ENCODE measurements at regions not wholly inside any gene's neighbourhood (a gene's known extent, or its start where the extent isn't known, plus 50 kb on each side); places are given as distances from the start of the nearest gene placed in this dataset.
"Not testable (repeated sequence)": the region's sequence is repeated elsewhere in the genome, so short reads cannot be mapped to it uniquely, and the experiment has no call there.

GRCh38 chrX:76520273-76521054 lies 93.0 kb downstream of the MAGEE1 start:
- TF ChIP-seq FOS (IDR thresholded peaks at IDR 0.05; ENCODE audit: low read depth, low read length) (no peak), MAZ (IDR thresholded peaks at IDR 0.05; ENCODE audit: borderline replicate concordance, low read depth, low read length) (no peak), BHLHE40 (IDR thresholded peaks at IDR 0.05; ENCODE audit: low read depth, low read length) (no peak), RCOR1 (IDR thresholded peaks at IDR 0.05; ENCODE audit: insufficient replicate concordance, low read length) (no peak), MAFK (IDR thresholded peaks at IDR 0.05; ENCODE audit: low read depth, low read length) (no peak), MXI1 (IDR thresholded peaks at IDR 0.05; ENCODE audit: borderline replicate concordance, low read depth, low read length) (no peak)
- CTCF ChIA-PET: no interaction called here
- DNase-seq: no peak
- in situ Hi-C loops (cut with MboI; ENCODE audit: low sequenced_read_pairs): no loop called here
- POLR2A ChIA-PET (ENCODE audit: unreplicated experiment): no interaction called here
- H3K27ac ChIP-seq (ENCODE audit: insufficient read depth, low read length): no peak overlapping the region
- no peak overlapping the region for H3K4me3 ChIP-seq (ENCODE audit: insufficient read depth, low read depth, low read length)
- H2BK120ac ChIP-seq (ENCODE audit: low read depth, low read length): no peak overlapping the region
- no peaks in the 10 kb centered on the region; the same call in 1 of the 2 replicates for H3K27me3 ChIP-seq (ENCODE audit: control insufficient read depth, insufficient read depth, low read length)
- BruUV-seq (replicated peaks): no TSS peak
- no peak overlapping the region for H3K9ac ChIP-seq (ENCODE audit: low read depth, low read length)
- no peak overlapping the region for H4K5ac ChIP-seq (ENCODE audit: low read depth, low read length)
- peaks cover 7% of the 10 kb centered on the region; the same call in 1 of the 2 replicates for H3K9me3 ChIP-seq (ENCODE audit: control insufficient read depth, insufficient read depth, low read length)
- ATAC-seq (ENCODE audit: low read depth): no peak
- no peak overlapping the region for H3K18ac ChIP-seq (ENCODE audit: low read depth, low read length)
- H3K9me1 ChIP-seq (ENCODE audit: insufficient read depth, low read length): no peaks in the 10 kb centered on the region
- H3K4ac ChIP-seq (ENCODE audit: low read depth, low read length): no peak overlapping the region
- H2BK20ac ChIP-seq (ENCODE audit: low read depth, low read length): no peak overlapping the region
- H3K4me2 ChIP-seq (ENCODE audit: low read depth, low read length): no peak overlapping the region
- H4K20me1 ChIP-seq (ENCODE audit: insufficient read depth, low read length): no peaks in the 10 kb centered on the region
- no peaks in the 10 kb centered on the region for H3K79me1 ChIP-seq (ENCODE audit: low read depth in 1 of 2, low read length in 2 of 2)
- no peak overlapping the region for H3K23ac ChIP-seq (ENCODE audit: low read depth, low read length)
- no peaks in the 10 kb centered on the region for H3K4me1 ChIP-seq (ENCODE audit: control insufficient read depth, insufficient read depth, low read length)
- no peak overlapping the region for H4K8ac ChIP-seq (ENCODE audit: low read depth in 2 of 2, low read length in 2 of 2)
- no peak overlapping the region for H3K56ac ChIP-seq (ENCODE audit: extremely low read depth, insufficient read depth, low read length)
- H3K36me3 ChIP-seq (ENCODE audit: control insufficient read depth, insufficient read depth, low read length): no peaks in the 10 kb centered on the region
- no peak overlapping the region for H2AK9ac ChIP-seq (replicated peaks; ENCODE audit: low read depth, low read length, poor library complexity)
- intact Hi-C loops (cut with micrococcal nuclease): no loop called here
- dilution Hi-C loops (cut with HindIII; ENCODE audit: low sequenced_read_pairs, unreplicated experiment): no loop called here
- no peak overlapping the region for H2BK15ac ChIP-seq (ENCODE audit: low read depth, low read length)
- no peak overlapping the region for H2BK5ac ChIP-seq (ENCODE audit: low read depth, low read length, poor library complexity, severe bottlenecking)
- no peak overlapping the region for H2AK5ac ChIP-seq (ENCODE audit: low read depth, low read length)
- no peak overlapping the region for H3K14ac ChIP-seq (replicated peaks; ENCODE audit: low read depth, low read length)
- WGBS, 2 experiments (ENCODE audit: extremely low coverage in 2 of 2, insufficient read length in 1 of 2): 8% methylated on average over 2 of the region's 23 CpGs; no CpG with 5 or more reads in 1 of the 2 experiments
- H4K91ac ChIP-seq (ENCODE audit: insufficient read depth, low read depth, low read length): no peak overlapping the region
- no peak overlapping the region for H2AFZ ChIP-seq (replicated peaks; ENCODE audit: low read length, poor library complexity)

GRCh38 chrX:76535675-76536074 lies 108.2 kb downstream of the MAGEE1 start:
- H3K4me3 ChIP-seq (ENCODE audit: insufficient read depth, low read depth, low read length); H4K20me1 ChIP-seq (ENCODE audit: insufficient read depth, low read length); H4K91ac ChIP-seq (ENCODE audit: insufficient read depth, low read depth, low read length); CTCF ChIA-PET; H2AK9ac ChIP-seq (replicated peaks; ENCODE audit: low read depth, low read length, poor library complexity); H3K9me1 ChIP-seq (ENCODE audit: insufficient read depth, low read length); H3K9ac ChIP-seq (ENCODE audit: low read depth, low read length); H2AFZ ChIP-seq (replicated peaks; ENCODE audit: low read length, poor library complexity); BruUV-seq (replicated peaks); H3K36me3 ChIP-seq (ENCODE audit: control insufficient read depth, insufficient read depth, low read length); intact Hi-C loops (cut with micrococcal nuclease); H3K14ac ChIP-seq (replicated peaks; ENCODE audit: low read depth, low read length); H4K5ac ChIP-seq (ENCODE audit: low read depth, low read length); H4K8ac ChIP-seq (ENCODE audit: low read depth in 2 of 2, low read length in 2 of 2); ATAC-seq (ENCODE audit: low read depth); H3K23ac ChIP-seq (ENCODE audit: low read depth, low read length); H3K4ac ChIP-seq (ENCODE audit: low read depth, low read length); in situ Hi-C loops (cut with MboI; ENCODE audit: low sequenced_read_pairs); H2BK5ac ChIP-seq (ENCODE audit: low read depth, low read length, poor library complexity, severe bottlenecking); POLR2A ChIA-PET (ENCODE audit: unreplicated experiment); H2AK5ac ChIP-seq (ENCODE audit: low read depth, low read length); H2BK120ac ChIP-seq (ENCODE audit: low read depth, low read length); H3K4me2 ChIP-seq (ENCODE audit: low read depth, low read length); dilution Hi-C loops (cut with HindIII; ENCODE audit: low sequenced_read_pairs, unreplicated experiment); H2BK15ac ChIP-seq (ENCODE audit: low read depth, low read length); H3K56ac ChIP-seq (ENCODE audit: extremely low read depth, insufficient read depth, low read length); H3K27me3 ChIP-seq (ENCODE audit: control insufficient read depth, insufficient read depth, low read length); H3K79me1 ChIP-seq (ENCODE audit: low read depth in 1 of 2, low read length in 2 of 2); H3K27ac ChIP-seq (ENCODE audit: insufficient read depth, low read length); H3K4me1 ChIP-seq (ENCODE audit: control insufficient read depth, insufficient read depth, low read length); DNase-seq; H2BK20ac ChIP-seq (ENCODE audit: low read depth, low read length); H3K18ac ChIP-seq (ENCODE audit: low read depth, low read length); H3K9me3 ChIP-seq (ENCODE audit: control insufficient read depth, insufficient read depth, low read length): not testable (repeated sequence)
- no CpG with 5 or more reads among the region's 2 CpGs for WGBS, 2 experiments (ENCODE audit: extremely low coverage in 2 of 2, insufficient read length in 1 of 2)

Data from IMR-90 (cell line).